Tibial artery (tissue), 4 donors: ENCODE measurements at regions not wholly inside any gene's neighbourhood (a gene's known extent, or its start where the extent isn't known, plus 50 kb on each side); places are given as distances from the start of the nearest gene placed in this dataset.

ENCODE experiments used
- DNase-seq, 2 donors: peaks; one replicate each; pipeline ENCODE4 v3.0.0-alpha.2; 2019
- H3K27ac ChIP-seq, 2 donors: fragments of 200-600 bp; sonication (generic) in 1 of 2; 1 replicate in 1 of 2; 2 replicates in 1 of 2; pipeline ENCODE4 v1.5.1; 2018 to 2019; ENCODE audit warnings: mild to moderate bottlenecking in 1 of 2
- H3K27me3 ChIP-seq, 2 donors: fragments of 200-600 bp; sonication (generic) in 1 of 2; one replicate each; pipeline versions ENCODE4 v1.5.1 to v1.6.0; 2016 to 2019
- H3K36me3 ChIP-seq, 3 donors: fragments of 200-600 bp; sonication (generic) in 2 of 3; one replicate each; pipeline ENCODE4 v1.5.1; 2016 to 2019; ENCODE audit warnings: mild to moderate bottlenecking in 2 of 3
- H3K4me1 ChIP-seq, 4 donors: fragments of 200-600 bp; sonication (generic) in 2 of 4; 1 replicate in 3 of 4; 2 replicates in 1 of 4; pipeline ENCODE4 v1.5.1; 2016 to 2019
- H3K4me3 ChIP-seq, 2 donors: fragments of 200-600 bp; sonication (generic) in 1 of 2; 1 replicate in 1 of 2; 2 replicates in 1 of 2; pipeline ENCODE4 v1.5.1; 2018 to 2019; ENCODE audit warnings: mild to moderate bottlenecking in 2 of 2
- H3K9me3 ChIP-seq, 3 donors: fragments of 200-600 bp; sonication (generic) in 1 of 3; one replicate each; pipeline ENCODE4 v1.5.1; 2016 to 2019
- intact Hi-C: fragments of 100-400 bp; cut with DNase I; formaldehyde crosslinking; loops from one replicate; pipeline ENCODE4 v1.15.0; 2023; ENCODE audit warnings: low total_unique reads
- TF ChIP-seq, protein P1 (sequence below), 2 experiments: fragments of 200-600 bp in 1 of 2; fragments of 450-650 bp in 1 of 2; IDR thresholded peaks; one replicate each; pipeline ENCODE4 v1.5.1; 2017 to 2019; ENCODE audit warnings: antibody characterized with exemption in 2 of 2, mild to moderate bottlenecking in 1 of 2, moderate library complexity in 1 of 2

DNA sequence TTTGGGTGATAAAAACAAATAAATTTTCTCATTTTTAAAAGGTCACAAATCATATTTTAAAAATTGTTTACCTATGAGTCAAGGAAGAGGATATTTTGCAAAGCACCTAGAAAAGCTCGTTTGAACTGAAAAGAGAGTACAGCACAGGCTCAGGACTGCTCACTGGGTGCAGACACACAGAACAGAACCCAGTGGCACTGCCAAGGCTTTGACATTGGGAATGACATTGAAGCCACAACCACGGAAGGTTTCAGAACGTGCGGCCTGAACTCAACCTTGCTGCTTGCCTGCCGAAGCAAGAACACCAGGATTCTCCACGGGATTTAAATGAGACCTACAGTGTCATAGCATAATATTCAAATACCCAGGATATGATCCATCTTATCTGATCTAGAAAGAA lies 597.1 kb upstream of the B3GAT1 start:
- no peaks in the 10 kb centered on the region for H3K9me3 ChIP-seq
- H3K27ac ChIP-seq: no peak overlapping the region
- intact Hi-C loops: no loop called here
- H3K4me1 ChIP-seq: no peaks in the 10 kb centered on the region
- peaks cover 0 to 23% of the 10 kb centered on the region in 2 donors for H3K27me3 ChIP-seq
- TF ChIP-seq, protein P1, sequence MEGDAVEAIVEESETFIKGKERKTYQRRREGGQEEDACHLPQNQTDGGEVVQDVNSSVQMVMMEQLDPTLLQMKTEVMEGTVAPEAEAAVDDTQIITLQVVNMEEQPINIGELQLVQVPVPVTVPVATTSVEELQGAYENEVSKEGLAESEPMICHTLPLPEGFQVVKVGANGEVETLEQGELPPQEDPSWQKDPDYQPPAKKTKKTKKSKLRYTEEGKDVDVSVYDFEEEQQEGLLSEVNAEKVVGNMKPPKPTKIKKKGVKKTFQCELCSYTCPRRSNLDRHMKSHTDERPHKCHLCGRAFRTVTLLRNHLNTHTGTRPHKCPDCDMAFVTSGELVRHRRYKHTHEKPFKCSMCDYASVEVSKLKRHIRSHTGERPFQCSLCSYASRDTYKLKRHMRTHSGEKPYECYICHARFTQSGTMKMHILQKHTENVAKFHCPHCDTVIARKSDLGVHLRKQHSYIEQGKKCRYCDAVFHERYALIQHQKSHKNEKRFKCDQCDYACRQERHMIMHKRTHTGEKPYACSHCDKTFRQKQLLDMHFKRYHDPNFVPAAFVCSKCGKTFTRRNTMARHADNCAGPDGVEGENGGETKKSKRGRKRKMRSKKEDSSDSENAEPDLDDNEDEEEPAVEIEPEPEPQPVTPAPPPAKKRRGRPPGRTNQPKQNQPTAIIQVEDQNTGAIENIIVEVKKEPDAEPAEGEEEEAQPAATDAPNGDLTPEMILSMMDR (IDR thresholded peaks at IDR 0.05): no peak
- no peak for DNase-seq
- no peak overlapping the region for H3K4me3 ChIP-seq
- no peaks in the 10 kb centered on the region for H3K36me3 ChIP-seq

GRCh38 chr11:135008412-135008811 lies 596.4 kb upstream of the B3GAT1 start:
- Histone ChIP-seq H3K27ac (no peak overlapping the region), H3K4me3 (no peak overlapping the region)

DNA sequence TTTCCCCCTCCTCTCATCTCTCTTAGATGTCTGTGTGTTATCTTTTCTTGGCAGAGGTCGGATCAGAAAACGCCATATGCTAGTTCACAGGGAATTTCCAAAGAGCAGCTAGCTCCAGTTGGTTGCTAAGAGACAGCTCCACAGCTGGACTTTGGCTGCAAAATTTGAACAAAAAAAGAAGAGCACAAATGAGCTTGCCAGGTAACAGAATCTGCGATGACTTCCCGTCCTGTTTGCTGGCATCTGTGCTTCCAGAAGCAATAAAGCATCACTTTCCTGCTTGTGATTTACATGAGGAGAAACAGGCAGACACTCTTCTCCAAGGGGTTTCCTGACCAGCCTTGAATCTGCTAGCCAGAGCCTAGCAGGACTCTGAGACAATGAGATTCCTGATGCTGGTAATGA lies 596.0 kb upstream of the B3GAT1 start:
- intact Hi-C loops: no loop called here
- TF ChIP-seq, protein P1 (IDR thresholded peaks at IDR 0.05): no peak
- H3K9me3 ChIP-seq: no peaks in the 10 kb centered on the region
- H3K36me3 ChIP-seq: no peaks in the 10 kb centered on the region
- no peaks in the 10 kb centered on the region for H3K4me1 ChIP-seq
- no peak overlapping the region for H3K27ac ChIP-seq
- H3K27me3 ChIP-seq: peaks cover 0 to 26% of the 10 kb centered on the region in 2 donors
- H3K4me3 ChIP-seq: no peak overlapping the region
- no peak for DNase-seq

More at GRCh38 chr11:135008412-135008811, 596.4 kb upstream of the B3GAT1 start:
- no peaks in the 10 kb centered on the region for H3K4me1 ChIP-seq
- intact Hi-C loops: no loop called here
- TF ChIP-seq, protein P1 (IDR thresholded peaks at IDR 0.05): no peak
- H3K36me3 ChIP-seq: no peaks in the 10 kb centered on the region
- peaks cover 0 to 26% of the 10 kb centered on the region in 2 donors for H3K27me3 ChIP-seq
- H3K9me3 ChIP-seq: no peaks in the 10 kb centered on the region
- no peak for DNase-seq

GRCh38 chr11:135006800-135007199 lies 594.8 kb upstream of the B3GAT1 start:
- no peak overlapping the region for H3K4me3 ChIP-seq
- TF ChIP-seq, protein P1 (IDR thresholded peaks at IDR 0.05): no peak
- DNase-seq: no peak
- H3K4me1 ChIP-seq: no peaks in the 10 kb centered on the region
- peaks cover 0 to 26% of the 10 kb centered on the region in 2 donors for H3K27me3 ChIP-seq
- H3K36me3 ChIP-seq: no peaks in the 10 kb centered on the region
- no peak overlapping the region for H3K27ac ChIP-seq
- intact Hi-C loops: no loop called here
- no peaks in the 10 kb centered on the region for H3K9me3 ChIP-seq

GRCh38 chr11:135004495-135004894 lies 592.5 kb upstream of the B3GAT1 start:
- no peaks in the 10 kb centered on the region for H3K4me1 ChIP-seq
- no peak overlapping the region for H3K4me3 ChIP-seq
- H3K27ac ChIP-seq: no peak overlapping the region
- H3K9me3 ChIP-seq: no peaks in the 10 kb centered on the region
- no peak for DNase-seq
- TF ChIP-seq, protein P1 (IDR thresholded peaks at IDR 0.05): no peak
- H3K27me3 ChIP-seq: peaks cover 0 to 26% of the 10 kb centered on the region in 2 donors
- no peaks in the 10 kb centered on the region for H3K36me3 ChIP-seq
- intact Hi-C loops: no loop called here

GRCh38 chr11:135002236-135002635 lies 590.2 kb upstream of the B3GAT1 start:
- H3K4me1 ChIP-seq: no peaks in the 10 kb centered on the region
- no peak overlapping the region for H3K4me3 ChIP-seq
- H3K9me3 ChIP-seq: no peaks in the 10 kb centered on the region
- TF ChIP-seq, protein P1 (IDR thresholded peaks at IDR 0.05): no peak
- H3K36me3 ChIP-seq: no peaks in the 10 kb centered on the region
- peaks cover 0 to 26% of the 10 kb centered on the region in 2 donors for H3K27me3 ChIP-seq
- intact Hi-C loops: no loop called here
- no peak overlapping the region for H3K27ac ChIP-seq
- DNase-seq: no peak
